ENCODE measurements at regions not wholly inside any gene's neighbourhood (a gene's known extent, or its start where the extent isn't known, plus 50 kb on each side); places are given as distances from the start of the nearest gene placed in this dataset.
A peak's percentile ranks its signal among the peaks of the same experiment; 100 is the strongest.

- H3K4me3 ChIP-seq (ENCODE audit: low read depth, low read length), result no peak overlapping the region
- TF ChIP-seq CTCF (IDR thresholded peaks at IDR 0.05; ENCODE audit: insufficient read depth, low read length), result no peak
- no peak for DNase-seq (ENCODE audit: low read depth)
Observed at GRCh38 chr4:53959343-53960120, 104.9 kb downstream of the CHIC2 start.

GRCh38 chr4:53956454-53956853 lies 108.0 kb downstream of the CHIC2 start:
- DNase-seq (ENCODE audit: low read depth), result no peak
- no peak for TF ChIP-seq CTCF (IDR thresholded peaks at IDR 0.05; ENCODE audit: insufficient read depth, low read length)
- H3K4me3 ChIP-seq (ENCODE audit: low read depth, low read length), result no peak overlapping the region

GRCh38 chr4:53956053-53956452 lies 108.4 kb downstream of the CHIC2 start:
- DNase-seq (ENCODE audit: low read depth), result no peak
- no peak for TF ChIP-seq CTCF (IDR thresholded peaks at IDR 0.05; ENCODE audit: insufficient read depth, low read length)
- no peak overlapping the region for H3K4me3 ChIP-seq (ENCODE audit: low read depth, low read length)

GRCh38 chr4:53951414-53951813 lies 113.0 kb downstream of the CHIC2 start:
- no peak for DNase-seq (ENCODE audit: low read depth)
- TF ChIP-seq CTCF (IDR thresholded peaks at IDR 0.05; ENCODE audit: insufficient read depth, low read length), result no peak
- no peak overlapping the region for H3K4me3 ChIP-seq (ENCODE audit: low read depth, low read length)

- no peak for TF ChIP-seq CTCF (IDR thresholded peaks at IDR 0.05; ENCODE audit: insufficient read depth, low read length)
- peak; percentile 85 for DNase-seq (ENCODE audit: low read depth)
- H3K4me3 ChIP-seq (ENCODE audit: low read depth, low read length), result no peak overlapping the region
Observed at GRCh38 chr4:53943345-53944085, 120.9 kb downstream of the CHIC2 start.

GRCh38 chr4:53942712-53943111 lies 121.7 kb downstream of the CHIC2 start:
- TF ChIP-seq CTCF (IDR thresholded peaks at IDR 0.05; ENCODE audit: insufficient read depth, low read length), result no peak
- DNase-seq (ENCODE audit: low read depth), result no peak
- H3K4me3 ChIP-seq (ENCODE audit: low read depth, low read length), result no peak overlapping the region

All from fibroblast of the aortic adventitia (primary cell).